GM19463 (cell line): ENCODE measurements at regions not wholly inside any gene's neighbourhood (a gene's known extent, or its start where the extent isn't known, plus 50 kb on each side); places are given as distances from the start of the nearest gene placed in this dataset.
A peak's percentile ranks its signal among the peaks of the same experiment; 100 is the strongest.

Experiments used
- ATAC-seq: cut with Tn5 transposase; IDR thresholded peaks from one replicate; pipeline ENCODE4 v1.9.1; 2021; ENCODE audit warnings: mild to moderate bottlenecking, moderate library complexity; ENCODE audit not compliant: unreplicated experiment

DNA sequence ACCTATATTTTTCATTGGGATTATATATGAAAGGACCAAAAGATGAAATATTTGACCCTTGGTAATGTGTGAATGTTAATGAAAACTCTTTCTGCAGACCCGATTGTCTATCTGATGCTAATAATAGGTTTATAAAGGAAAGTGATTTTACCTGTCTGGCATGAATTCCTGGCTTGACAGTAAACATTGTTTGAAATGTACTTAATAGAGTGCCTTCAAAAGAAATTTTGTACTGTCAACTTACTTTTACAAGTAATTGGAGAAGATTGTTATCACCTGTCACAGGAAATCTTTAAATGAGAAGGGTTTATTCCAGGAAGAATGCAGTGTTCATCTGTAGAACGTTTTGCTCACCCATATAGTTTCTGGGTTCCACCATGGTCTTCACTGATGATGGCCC, 588.2 kb downstream of the INHBA start:
- ATAC-seq, result no peak

DNA sequence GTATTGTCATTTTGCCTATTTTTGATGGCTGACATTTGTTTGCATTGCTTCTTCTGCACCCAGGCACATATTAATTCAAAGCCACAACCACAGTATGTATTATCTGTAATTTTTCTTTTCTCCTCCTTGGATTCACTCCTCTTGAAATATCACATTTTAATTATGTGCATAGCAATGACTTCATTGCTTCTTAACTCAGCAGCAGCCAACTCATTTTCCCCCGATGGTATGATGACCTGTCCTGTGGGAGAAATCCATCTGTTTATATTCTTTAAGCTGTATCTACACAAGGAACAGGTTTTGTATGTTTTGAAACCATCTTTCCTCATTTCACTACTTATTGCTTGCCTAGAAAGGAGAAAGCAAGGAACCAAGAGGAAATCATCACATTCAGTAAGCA, 588.8 kb downstream of the INHBA start:
- ATAC-seq, result no peak

DNA sequence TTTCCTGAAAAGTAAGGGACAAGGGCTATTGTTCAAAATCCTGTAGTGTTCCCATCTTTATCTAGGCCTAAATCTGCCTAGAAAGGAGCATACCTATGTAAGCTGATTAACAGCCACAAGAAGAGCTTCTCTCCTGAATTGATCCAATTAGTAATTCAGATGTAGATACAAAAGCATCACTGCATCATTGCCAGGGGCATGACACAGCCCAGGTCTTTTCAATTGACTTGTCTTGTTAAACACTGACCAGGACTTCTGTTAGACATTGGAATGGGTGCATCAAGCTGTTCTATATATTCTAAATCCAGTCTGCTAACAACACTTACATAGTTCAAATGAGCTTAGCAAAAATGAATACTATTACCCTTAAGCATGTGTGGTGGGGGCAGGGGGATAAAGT, 589.2 kb downstream of the INHBA start:
- ATAC-seq, result no peak

DNA sequence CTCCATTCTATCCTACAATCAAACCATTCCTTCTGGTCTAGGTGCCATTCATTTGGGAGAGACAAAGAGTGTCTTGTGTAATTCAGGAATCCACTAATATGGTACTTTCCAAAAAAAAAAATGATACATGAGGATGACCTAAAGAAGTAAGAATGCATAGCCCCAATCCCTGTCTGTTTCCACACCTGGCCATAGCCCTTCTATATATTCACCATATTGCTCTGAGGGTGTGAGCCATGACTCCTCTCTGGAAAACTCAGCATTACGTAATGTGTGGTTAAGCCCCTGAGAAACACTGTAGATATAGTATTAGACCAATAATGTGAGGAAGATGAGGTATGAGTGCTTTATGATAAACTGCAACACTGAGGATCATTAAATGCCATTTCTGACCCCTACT, 592.7 kb downstream of the INHBA start:
- ATAC-seq, result no peak

DNA sequence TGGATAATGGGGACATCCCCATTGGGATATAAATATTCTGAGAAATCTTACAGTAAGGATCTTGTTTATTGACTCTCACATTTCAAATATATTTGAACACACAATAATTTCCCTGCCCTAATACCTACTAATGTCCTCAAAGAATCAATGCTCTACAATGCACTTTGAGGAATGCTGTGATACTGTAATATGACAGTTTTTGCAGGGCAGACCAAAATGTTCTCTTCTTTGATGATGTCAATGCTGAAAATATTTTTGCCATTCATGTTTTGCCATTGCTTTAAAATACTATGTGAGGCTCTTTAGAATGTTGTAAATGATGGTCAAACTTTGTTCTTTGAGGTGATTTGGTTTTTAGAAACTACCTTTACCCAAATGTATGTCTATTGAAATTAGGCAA, 594.1 kb downstream of the INHBA start:
- no peak for ATAC-seq

DNA sequence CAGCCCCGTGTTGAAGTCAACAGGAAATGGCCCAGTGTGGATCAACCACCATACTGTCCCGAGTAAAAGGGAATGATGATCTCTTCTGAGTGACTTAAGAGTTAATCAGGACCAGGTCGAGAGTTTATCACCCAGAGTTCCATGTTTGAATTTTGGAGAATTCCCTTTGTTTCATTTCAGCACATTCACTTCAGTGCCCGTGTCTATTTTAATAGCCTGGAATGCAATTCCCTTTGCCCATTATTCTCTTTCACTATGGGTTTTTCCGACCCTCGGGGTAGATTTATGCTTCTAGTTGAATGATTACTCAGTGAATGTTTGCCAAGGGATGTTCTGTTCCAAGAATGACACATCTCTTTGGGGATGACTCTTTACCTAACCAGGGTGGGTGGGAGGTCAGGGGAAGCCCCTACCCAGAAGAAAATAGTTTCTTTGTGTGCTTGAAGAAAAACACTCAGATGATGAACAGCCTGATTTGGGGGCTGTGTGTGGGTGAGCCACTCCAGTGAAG, 594.9 kb downstream of the INHBA start:
- ATAC-seq, result peak; percentile 57

DNA sequence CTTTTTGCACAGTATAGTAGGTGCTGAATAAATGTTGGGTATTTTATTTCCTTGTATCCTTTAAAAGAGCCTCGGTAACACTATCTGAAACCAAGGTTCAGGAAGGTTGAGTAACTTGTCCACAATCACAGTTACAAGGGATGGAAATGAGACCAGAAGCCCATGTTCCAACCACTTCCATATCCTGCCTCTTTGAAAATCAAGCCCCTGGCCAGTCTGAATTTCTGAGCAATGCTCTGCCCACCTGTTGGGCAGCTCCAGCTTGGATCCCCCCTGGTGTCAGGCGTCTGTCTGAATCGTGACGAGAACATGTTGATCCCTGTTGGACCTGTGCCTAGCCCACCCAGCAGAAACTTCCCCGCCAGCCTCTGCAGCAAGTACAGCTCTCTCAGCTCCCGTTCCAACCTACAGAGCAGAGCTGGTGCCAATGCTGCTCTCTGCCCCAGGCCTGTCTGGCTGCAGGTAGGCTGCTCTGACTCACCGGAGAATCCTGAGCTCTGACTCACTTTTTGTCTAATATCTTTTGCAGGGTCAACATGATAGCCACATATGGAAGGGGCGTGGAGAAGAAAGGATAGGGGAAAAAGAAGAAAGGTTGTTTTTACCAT, 595.5 kb downstream of the INHBA start:
- ATAC-seq, result peak; percentile 47

DNA sequence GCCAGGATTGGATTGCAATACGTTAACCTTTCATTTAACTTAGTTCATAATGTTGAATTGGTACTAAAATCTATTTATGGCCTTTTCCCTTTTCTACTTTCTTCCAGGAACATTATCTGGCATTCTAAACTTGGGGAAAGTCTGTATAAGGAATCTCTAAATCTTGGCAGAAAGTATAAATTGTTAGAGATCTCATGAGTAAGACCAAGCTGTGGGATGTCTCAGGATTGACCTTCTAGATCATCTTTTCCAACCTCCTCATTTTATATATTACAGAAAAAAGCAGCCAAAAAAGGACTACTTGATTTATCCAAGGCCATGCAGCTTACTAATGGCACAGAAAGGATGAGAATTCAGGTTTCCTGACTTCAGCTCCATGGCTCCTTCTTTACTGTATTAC, 598.3 kb downstream of the INHBA start:
- no peak for ATAC-seq

DNA sequence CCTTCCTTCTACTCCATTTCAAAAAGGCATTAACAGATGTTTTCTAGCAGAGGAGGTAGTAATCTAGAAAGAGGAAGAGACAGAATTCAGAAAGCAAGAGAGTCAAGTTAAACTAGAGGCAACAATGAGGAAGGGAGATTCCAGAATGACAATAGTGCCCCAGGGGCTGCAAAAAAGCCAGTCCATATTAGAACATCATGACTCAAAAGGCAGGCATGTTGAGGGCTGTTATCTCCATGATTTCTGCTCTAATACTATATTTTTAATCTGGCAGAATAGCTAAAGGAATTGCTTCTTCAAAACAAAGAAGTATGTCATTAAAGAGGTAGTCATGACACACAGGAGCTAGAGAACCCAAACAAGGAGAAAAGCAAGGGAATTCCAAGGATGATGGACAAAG, 599.6 kb downstream of the INHBA start:
- ATAC-seq, result peak; percentile 52

DNA sequence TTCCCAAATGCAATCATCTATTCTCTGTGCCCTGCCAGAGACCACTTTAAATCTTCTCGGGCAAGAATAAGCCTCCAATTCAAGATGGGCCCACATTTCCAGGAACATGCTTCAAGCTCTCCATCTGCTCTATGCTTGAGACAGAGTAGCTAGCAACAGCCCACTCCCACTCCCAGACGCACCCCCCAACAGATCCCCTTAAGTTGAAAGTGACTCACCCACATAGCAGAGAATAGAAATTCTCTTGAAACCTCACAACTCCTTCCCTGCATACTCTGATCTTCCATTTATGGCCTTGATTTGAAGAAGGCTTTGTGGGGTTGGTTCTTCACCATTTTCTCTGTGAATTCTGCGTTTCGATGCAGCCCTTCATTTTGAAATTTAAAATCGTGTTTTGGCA, 604.0 kb downstream of the INHBA start:
- ATAC-seq, result no peak

DNA sequence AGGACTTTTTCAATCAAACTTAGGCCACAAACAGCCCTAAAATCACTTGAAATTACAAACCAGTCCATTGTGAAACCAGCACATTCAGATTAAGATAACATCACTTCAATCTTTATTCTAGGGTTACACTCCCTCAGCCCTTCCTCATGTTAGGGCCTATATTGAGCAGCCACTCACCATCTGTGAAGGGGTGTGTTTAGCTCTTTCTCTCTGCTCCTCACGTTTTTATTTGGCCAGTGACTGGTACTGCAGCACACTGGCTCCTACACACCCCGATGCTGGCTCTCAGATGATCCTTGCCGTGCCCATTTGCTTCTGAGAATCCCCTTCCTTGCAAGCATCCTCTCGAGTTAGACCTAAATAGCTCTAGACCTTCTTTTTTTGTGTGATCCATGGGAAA, 604.5 kb downstream of the INHBA start:
- no peak for ATAC-seq

DNA sequence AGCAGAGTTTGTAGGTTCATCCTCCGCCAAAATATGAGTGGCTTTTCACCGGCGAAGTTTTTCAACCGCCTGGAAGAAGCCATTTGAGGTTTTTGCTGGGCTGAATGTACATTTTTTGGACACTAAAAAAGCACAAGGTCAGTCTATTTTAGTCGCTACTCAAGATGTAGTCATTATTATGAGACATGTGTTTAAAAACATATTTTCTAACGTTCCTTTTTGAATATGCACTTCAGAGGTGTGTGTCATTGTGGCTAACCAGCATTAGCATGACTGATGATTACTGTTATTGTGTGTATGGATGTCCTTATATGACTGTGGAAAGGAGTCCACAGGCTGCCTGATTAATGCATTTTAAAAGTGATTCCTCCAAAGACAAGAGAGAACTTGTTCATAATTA, 605.4 kb downstream of the INHBA start:
- ATAC-seq, result no peak

DNA sequence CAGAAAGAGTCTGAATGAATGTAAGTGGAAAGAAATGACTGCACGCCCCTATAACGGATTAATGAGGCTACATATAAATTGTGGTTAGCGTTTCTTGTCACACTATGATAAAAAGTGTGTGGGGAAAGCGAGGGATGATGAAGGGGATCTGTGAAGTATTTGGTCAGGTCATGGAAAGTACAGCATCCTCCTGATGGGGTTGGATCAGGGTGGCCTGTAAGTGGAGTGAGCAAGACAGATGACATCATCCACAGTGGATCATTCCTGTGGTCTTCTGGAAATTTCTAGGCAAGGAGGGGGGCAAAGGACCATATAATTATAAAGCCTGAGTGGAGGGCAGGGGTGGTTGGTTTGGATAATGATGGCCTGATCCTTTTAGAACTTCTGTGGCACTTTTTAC, 606.0 kb downstream of the INHBA start:
- ATAC-seq, result no peak

DNA sequence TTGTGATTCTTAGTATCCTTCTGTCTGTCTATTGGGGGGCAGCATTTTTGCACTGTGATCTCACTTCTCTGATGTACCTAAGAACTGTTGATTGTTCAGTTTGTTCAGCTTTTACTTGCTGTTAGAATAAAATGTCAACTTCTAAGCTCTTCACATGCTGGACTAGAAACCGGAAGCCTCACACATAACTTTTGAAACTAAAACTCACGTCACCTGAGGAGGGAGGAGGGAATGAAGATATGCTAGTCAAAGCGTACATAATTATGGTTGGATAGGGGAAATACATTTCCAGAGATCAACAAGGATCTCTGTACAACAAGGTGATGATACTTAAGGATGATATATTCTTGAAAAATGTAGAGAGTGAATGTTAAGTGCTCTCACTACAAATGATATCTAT, 609.7 kb downstream of the INHBA start:
- no peak for ATAC-seq

DNA sequence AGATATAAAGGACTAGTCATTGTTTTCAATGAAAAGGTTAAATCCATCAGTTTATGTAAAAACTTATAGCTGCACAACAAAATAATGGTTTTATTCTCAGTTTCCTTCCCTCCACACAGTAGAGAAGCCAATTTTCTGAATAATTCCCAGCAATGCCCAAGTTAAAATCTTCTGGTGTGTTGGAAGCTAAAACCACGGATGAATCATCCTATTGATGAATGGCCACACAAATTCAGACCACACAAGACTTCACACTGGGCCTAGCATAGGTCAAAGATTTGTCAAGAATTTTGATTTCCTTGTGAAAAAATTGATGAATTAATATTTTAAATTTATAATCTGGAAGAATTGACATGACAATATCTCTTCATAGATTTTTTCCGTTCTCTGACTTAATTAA, 617.6 kb downstream of the INHBA start:
- ATAC-seq, result no peak

DNA sequence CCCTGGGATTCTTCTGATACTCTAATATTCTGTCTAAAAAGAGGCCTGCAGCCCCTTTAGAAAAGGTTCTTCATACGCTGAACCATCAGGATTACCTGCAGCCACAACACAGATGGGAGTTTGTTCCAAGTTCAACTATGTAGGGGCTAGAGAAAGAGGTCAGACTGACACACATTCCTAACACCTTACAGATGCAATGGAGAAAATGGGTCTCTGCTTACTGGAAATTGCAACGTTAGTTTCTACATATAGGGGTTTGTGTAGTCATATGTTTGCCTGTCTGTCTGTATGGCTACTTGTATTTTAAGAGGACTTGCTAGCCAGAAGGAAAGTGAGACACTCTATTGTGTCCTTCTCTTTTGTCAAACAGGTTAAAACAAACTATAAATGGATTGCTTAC, 618.5 kb downstream of the INHBA start:
- no peak for ATAC-seq

DNA sequence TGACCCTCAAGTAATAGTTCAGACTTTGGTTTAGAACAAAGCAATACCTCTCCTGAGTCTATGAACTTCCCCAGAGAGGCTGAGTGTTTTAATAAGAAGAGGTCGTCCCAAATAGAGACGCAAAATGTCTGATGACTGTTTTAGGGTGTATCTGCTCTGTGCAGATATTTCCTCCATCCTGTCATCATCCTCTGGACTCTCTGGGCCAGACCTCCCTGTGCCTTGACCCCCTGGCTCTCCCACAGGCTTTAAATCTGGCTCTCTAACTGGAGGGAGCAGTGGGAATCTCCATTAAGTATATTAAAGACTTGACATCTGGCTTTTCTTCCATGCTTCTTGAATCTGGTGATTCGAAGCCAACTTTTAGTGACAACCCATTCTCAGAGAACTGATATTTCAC, 633.3 kb downstream of the INHBA start:
- ATAC-seq, result no peak

DNA sequence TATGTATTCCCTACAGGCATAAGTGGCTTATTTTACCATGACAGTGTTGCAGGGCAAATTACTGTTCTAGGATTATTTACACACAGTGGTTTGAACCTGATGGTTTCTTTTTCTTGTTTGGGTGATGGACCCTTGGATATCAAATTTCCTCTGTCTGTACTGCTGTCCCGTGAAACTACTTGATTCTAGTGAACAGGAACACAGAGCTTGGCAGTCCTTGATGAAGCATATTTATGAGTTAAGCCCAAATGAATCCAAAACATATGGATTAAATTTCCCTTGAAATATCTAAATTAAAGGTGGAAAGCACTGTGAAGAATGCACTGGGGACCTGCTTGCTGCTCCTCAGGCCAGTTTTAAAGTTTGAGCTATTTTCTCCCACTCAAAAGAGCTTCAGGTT, 635.3 kb downstream of the INHBA start:
- ATAC-seq, result no peak

DNA sequence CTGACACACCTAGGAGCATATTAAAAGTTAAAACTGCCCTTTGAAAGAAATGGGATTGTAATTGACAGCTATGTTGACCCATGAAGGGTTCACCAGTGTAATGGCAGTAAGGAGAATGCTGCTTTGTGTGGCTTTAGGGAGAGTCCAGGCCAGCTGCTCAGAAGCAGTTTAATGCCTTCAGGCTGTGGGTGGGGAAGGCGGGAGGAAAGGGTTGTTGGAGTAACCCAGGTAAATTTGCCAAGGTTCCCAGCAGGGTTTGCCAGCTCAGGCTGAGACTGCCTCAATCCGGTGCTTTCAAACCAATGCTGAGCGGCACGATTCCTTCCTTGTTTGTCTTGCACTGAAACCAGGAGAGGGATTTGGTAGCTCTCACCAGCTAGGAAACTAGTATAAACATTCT, 637.2 kb downstream of the INHBA start:
- ATAC-seq, result no peak

DNA sequence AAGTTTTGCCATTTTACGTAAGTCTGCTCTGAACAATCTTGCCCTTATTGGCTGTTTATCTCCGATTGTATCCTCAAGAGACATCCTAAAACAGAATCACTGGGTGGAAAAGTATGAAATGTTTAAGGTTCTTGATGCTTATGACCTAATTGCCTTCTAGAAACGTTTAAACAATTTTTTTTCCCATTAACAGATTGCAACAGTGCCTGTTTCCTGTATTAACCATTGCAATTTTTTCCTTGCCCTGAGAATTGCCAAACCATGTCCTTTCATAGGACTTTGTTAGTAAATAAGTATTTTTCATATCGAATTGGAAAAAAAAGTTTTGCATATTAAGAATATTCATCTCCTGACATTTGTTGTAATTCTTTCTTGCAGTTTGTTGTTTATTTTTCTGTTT, 639.8 kb downstream of the INHBA start:
- ATAC-seq, result no peak

DNA sequence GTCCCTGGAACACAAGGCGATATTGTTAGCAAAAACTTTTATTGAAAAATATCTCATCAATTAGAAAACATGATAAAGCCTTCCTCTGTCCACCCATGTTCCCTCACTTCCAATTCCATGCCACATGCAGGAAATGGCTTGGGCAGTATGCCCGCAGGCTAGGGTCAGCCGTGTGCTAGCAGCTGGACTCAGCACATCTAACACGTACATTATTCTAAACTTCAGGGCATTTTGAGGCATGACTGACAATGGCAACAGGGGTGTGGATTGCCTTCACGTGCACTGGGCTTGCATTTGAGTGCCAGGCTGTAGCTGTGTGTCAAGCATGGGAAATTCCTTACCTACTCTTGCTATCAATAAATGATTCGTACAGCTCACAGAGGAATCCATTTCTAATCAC, 642.1 kb downstream of the INHBA start:
- ATAC-seq, result no peak

DNA sequence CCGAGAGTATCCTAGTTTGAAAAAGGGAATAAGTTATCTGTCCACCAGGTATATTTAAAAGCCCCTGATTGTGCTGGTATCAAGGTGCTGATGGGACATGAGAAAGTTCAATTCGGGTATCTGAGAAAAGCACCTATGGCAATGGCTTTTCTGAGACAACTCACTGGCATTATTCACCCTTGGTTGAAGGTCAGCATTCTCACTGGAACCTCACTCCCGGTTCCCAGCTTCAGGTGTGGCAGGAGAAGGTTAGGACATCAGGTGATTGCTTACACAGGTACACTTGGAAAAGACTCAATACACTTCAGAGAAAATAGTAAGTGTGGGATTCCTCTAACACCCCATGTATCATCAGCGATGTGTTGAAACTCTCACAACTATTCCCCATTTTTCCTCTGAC, 643.1 kb downstream of the INHBA start:
- no peak for ATAC-seq

DNA sequence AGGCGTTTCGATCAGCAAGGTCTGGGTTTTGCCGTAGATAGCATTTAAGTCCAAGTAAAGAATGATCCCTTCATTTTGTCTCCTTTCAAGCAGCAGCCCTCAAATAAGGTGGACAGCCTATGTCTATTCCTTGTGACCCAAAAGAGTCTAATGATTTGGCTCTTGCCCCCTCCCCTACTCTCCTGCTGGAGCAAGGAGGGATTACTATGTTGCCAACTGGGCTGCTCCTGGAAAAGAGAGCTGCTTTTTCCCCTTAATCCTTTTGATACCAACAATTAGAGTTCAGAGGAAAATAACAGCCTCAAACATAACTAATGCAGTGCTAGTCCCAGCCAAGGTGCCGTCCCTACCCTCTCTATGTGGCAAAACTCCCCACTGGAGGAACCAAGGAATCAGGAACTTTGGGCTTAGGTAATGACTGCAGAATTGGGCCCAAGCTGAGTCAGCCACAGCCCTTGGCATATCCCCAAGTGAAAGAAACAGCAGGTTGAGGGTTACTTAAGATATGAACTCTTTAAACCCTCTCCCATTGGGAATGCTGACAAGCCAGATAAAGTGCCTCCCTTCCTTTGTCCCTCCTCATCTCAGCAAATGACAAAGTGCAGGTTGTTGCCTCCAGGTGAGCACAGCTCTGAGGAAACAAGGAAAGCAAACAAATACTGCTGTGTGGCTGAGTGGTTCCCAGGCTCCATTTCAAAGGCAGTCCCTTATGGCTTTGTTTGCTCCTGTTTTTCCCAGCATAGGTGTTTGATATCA, 643.7 kb downstream of the INHBA start:
- ATAC-seq, result no peak
